NT2/D1 (cell line): ENCODE measurements at regions not wholly inside any gene's neighbourhood (a gene's known extent, or its start where the extent isn't known, plus 50 kb on each side); places are given as distances from the start of the nearest gene placed in this dataset.

ENCODE experiments used
- SUZ12 ChIP-seq: IDR thresholded peaks from 2 replicates; pipeline ENCODE4 v1.6.1; 2011; ENCODE audit not compliant: insufficient read length, insufficient read depth; ENCODE audit errors: extremely low read depth
- YY1 ChIP-seq: IDR thresholded peaks from 2 replicates; pipeline ENCODE4 v1.6.1; 2011; ENCODE audit not compliant: insufficient read length, insufficient read depth
- ZNF274 ChIP-seq: IDR thresholded peaks from 2 replicates; pipeline ENCODE4 v1.6.1; 2011; ENCODE audit warnings: mild to moderate bottlenecking, low read depth, low read length

GRCh38 chr20:62560162-62560561 lies 82.1 kb upstream of the SLCO4A1 start:
- TF ChIP-seq ZNF274, result no peak
- no peak for TF ChIP-seq YY1
- no peak for TF ChIP-seq SUZ12
